GM12872 (cell line): ENCODE measurements at regions not wholly inside any gene's neighbourhood (a gene's known extent, or its start where the extent isn't known, plus 50 kb on each side); places are given as distances from the start of the nearest gene placed in this dataset.
A peak's percentile ranks its signal among the peaks of the same experiment; 100 is the strongest.

Experiments used
- CTCF ChIP-seq: IDR thresholded peaks from 3 replicates; pipeline ENCODE4 v1.5.1; 2011; ENCODE audit warnings: low read depth, mild to moderate bottlenecking, low read length, moderate library complexity; ENCODE audit not compliant: insufficient read depth

- TF ChIP-seq CTCF: no peak
These were observed 127.2 kb downstream of the MACIR start for GRCh38 chr5:103385722-103386121.

- no peak for TF ChIP-seq CTCF
These were observed 117.5 kb downstream of the MACIR start for GRCh38 chr5:103375863-103376591.

- TF ChIP-seq CTCF: peak; percentile 19; the same call in 1 of the 3 replicates
These were observed 116.8 kb downstream of the MACIR start for GRCh38 chr5:103375350-103375749.

- TF ChIP-seq CTCF: no peak
These were observed 116.0 kb downstream of the MACIR start for GRCh38 chr5:103374473-103374963.

- no peak for TF ChIP-seq CTCF
These were observed 115.3 kb downstream of the MACIR start for GRCh38 chr5:103373597-103374472.

GRCh38 chr5:103371046-103371607, 112.6 kb downstream of the MACIR start:
- TF ChIP-seq CTCF: no peak
